ENCODE measurements at regions not wholly inside any gene's neighbourhood (a gene's known extent, or its start where the extent isn't known, plus 50 kb on each side); places are given as distances from the start of the nearest gene placed in this dataset.
A peak's percentile ranks its signal among the peaks of the same experiment; 100 is the strongest.
"Not testable (repeated sequence)": the region's sequence is repeated elsewhere in the genome, so short reads cannot be mapped to it uniquely, and the experiment has no call there.

- FAIRE-seq (no peak), DNase-seq (ENCODE audit: low spot score) (no peak)
Observed at GRCh38 chr9:126166866-126167265, 159.8 kb upstream of the MVB12B start.

GRCh38 chr9:126169736-126170135, 156.9 kb upstream of the MVB12B start:
- DNase-seq (ENCODE audit: low spot score) (no peak), FAIRE-seq (no peak)

- DNase-seq (ENCODE audit: low spot score): no peak
- FAIRE-seq: no peak
Observed at GRCh38 chr9:126170286-126170823, 156.3 kb upstream of the MVB12B start.

GRCh38 chr9:126171641-126172040, 155.0 kb upstream of the MVB12B start:
- DNase-seq (ENCODE audit: low spot score) (no peak), FAIRE-seq (no peak)

- FAIRE-seq (no peak), DNase-seq (ENCODE audit: low spot score) (no peak)
Observed at GRCh38 chr9:126173401-126173800, 153.2 kb upstream of the MVB12B start.

GRCh38 chr9:126173929-126174328, 152.7 kb upstream of the MVB12B start:
- DNase-seq (ENCODE audit: low spot score): no peak
- FAIRE-seq: no peak

GRCh38 chr9:126183266-126183665, 143.4 kb upstream of the MVB12B start:
- DNase-seq (ENCODE audit: low spot score) (no peak), FAIRE-seq (no peak)

- FAIRE-seq; DNase-seq (ENCODE audit: low spot score): not testable (repeated sequence)
Observed at GRCh38 chr9:126190994-126191393, 135.6 kb upstream of the MVB12B start.

GRCh38 chr9:126198854-126199253, 127.8 kb upstream of the MVB12B start:
- no peak for FAIRE-seq

GRCh38 chr9:126203313-126203712, 123.3 kb upstream of the MVB12B start:
- no peak for DNase-seq (ENCODE audit: low spot score)
- FAIRE-seq: no peak

More at GRCh38 chr9:126198854-126199253, 127.8 kb upstream of the MVB12B start:
- DNase-seq (ENCODE audit: low spot score): no peak

GRCh38 chr9:126204197-126204596, 122.4 kb upstream of the MVB12B start:
- no peak for DNase-seq (ENCODE audit: low spot score)
- no peak for FAIRE-seq

- DNase-seq (ENCODE audit: low spot score) (no peak), FAIRE-seq (no peak)
Observed at GRCh38 chr9:126204708-126205225, 121.9 kb upstream of the MVB12B start.

GRCh38 chr9:126205265-126205664, 121.4 kb upstream of the MVB12B start:
- DNase-seq (ENCODE audit: low spot score) (no peak), FAIRE-seq (peak; percentile 98)

- DNase-seq (ENCODE audit: low spot score) (no peak), FAIRE-seq (no peak)
Observed at GRCh38 chr9:126205845-126206498, 120.7 kb upstream of the MVB12B start.

GRCh38 chr9:126207256-126207655, 119.4 kb upstream of the MVB12B start:
- FAIRE-seq (no peak), DNase-seq (ENCODE audit: low spot score) (no peak)

GRCh38 chr9:126208216-126208758, 118.3 kb upstream of the MVB12B start:
- no peak for FAIRE-seq
- DNase-seq (ENCODE audit: low spot score): no peak

- DNase-seq (ENCODE audit: low spot score) (no peak), FAIRE-seq (no peak)
Observed at GRCh38 chr9:126211441-126212074, 115.1 kb upstream of the MVB12B start.

GRCh38 chr9:126215486-126215885, 111.1 kb upstream of the MVB12B start:
- FAIRE-seq: no peak
- DNase-seq (ENCODE audit: low spot score): no peak

- DNase-seq (ENCODE audit: low spot score) (no peak), FAIRE-seq (no peak)
Observed at GRCh38 chr9:126216826-126217225, 109.8 kb upstream of the MVB12B start.

- DNase-seq (ENCODE audit: low spot score) (no peak), FAIRE-seq (no peak)
Observed at GRCh38 chr9:126217250-126217653, 109.4 kb upstream of the MVB12B start.

GRCh38 chr9:126217797-126218196, 108.8 kb upstream of the MVB12B start:
- FAIRE-seq (no peak), DNase-seq (ENCODE audit: low spot score) (no peak)

GRCh38 chr9:126218359-126219125, 108.1 kb upstream of the MVB12B start:
- DNase-seq (ENCODE audit: low spot score) (no peak), FAIRE-seq (no peak)
